Lower leg skin (tissue), 4 donors: ENCODE measurements at regions not wholly inside any gene's neighbourhood (a gene's known extent, or its start where the extent isn't known, plus 50 kb on each side); places are given as distances from the start of the nearest gene placed in this dataset.
"Not testable (repeated sequence)": the region's sequence is repeated elsewhere in the genome, so short reads cannot be mapped to it uniquely, and the experiment has no call there.

ENCODE experiments used
- DNase-seq, 2 donors: peaks; one replicate each; pipeline ENCODE4 v3.0.0-alpha.2; 2019; ENCODE audit warnings: low spot score in 2 of 2
- H3K4me3 ChIP-seq: fragments of 200-600 bp; sonication (generic); 2 replicates; pipeline ENCODE4 v1.5.1; 2017; ENCODE audit warnings: mild to moderate bottlenecking, low read depth; ENCODE audit not compliant: poor library complexity, severe bottlenecking
- CTCF ChIP-seq, 3 donors: fragments of 450-650 bp; IDR thresholded peaks; one replicate each; pipeline ENCODE4 v1.5.1; 2016; ENCODE audit warnings: antibody characterized with exemption in 3 of 3, mild to moderate bottlenecking in 3 of 3, moderate library complexity in 2 of 3
- POLR2A ChIP-seq, 2 donors: fragments of 450-650 bp; IDR thresholded peaks; one replicate each; pipeline ENCODE4 v1.6.1; 2016 to 2017; ENCODE audit warnings: antibody characterized with exemption in 2 of 2, mild to moderate bottlenecking in 1 of 2, moderate library complexity in 1 of 2
- WGBS, 2 donors: methylation state at CpG; one replicate each; pipeline ENCODE4 v1.1.5; 2018; 5-methylcytosine and 5-hydroxymethylcytosine counted together
- intact Hi-C: fragments of 100-400 bp; cut with DNase I; formaldehyde crosslinking; loops from one replicate; pipeline ENCODE4 v1.15.0; 2023; ENCODE audit warnings: low total_unique reads

GRCh38 chr15:77904436-77904821 is 173.1 kb downstream of the TBC1D2B start:
- no peak for TF ChIP-seq CTCF (IDR thresholded peaks at IDR 0.05)
- TF ChIP-seq POLR2A (IDR thresholded peaks at IDR 0.05), result no peak
- H3K4me3 ChIP-seq, result no peak overlapping the region
- 73 to 83% methylated on average over 4 to 5 of the region's 5 CpGs for WGBS, 2 donors
- intact Hi-C loops, result no loop called here
- no peak for DNase-seq

GRCh38 chr15:77903761-77904435 is 173.6 kb downstream of the TBC1D2B start:
- intact Hi-C loops, H3K4me3 ChIP-seq, DNase-seq: not testable (repeated sequence)
- WGBS, 2 donors, result 85 to 89% methylated on average over 27 to 30 of the region's 30 CpGs

- intact Hi-C loops, DNase-seq, H3K4me3 ChIP-seq: not testable (repeated sequence)
- 49 to 52% methylated on average over 12 to 13 of the region's 13 CpGs for WGBS, 2 donors
Observed at GRCh38 chr15:77902921-77903760, 174.4 kb downstream of the TBC1D2B start.

GRCh38 chr15:77901921-77902750 is 175.4 kb downstream of the TBC1D2B start:
- intact Hi-C loops, result no loop called here
- DNase-seq, result no peak

GRCh38 chr15:77901251-77901881 is 176.1 kb downstream of the TBC1D2B start:
- no peak overlapping the region for H3K4me3 ChIP-seq
- DNase-seq, result no peak
- no peak for TF ChIP-seq POLR2A (IDR thresholded peaks at IDR 0.05)
- no peak for TF ChIP-seq CTCF (IDR thresholded peaks at IDR 0.05)
- intact Hi-C loops, result no loop called here
- WGBS, 2 donors, result 89 to 98% methylated on average over 10 to 13 of the region's 18 CpGs

More at GRCh38 chr15:77901921-77902750, 175.4 kb downstream of the TBC1D2B start:
- 81 to 88% methylated on average over 12 to 13 of the region's 13 CpGs for WGBS, 2 donors
- TF ChIP-seq CTCF (IDR thresholded peaks at IDR 0.05), result no peak
- no peak for TF ChIP-seq POLR2A (IDR thresholded peaks at IDR 0.05)
- no peak overlapping the region for H3K4me3 ChIP-seq

- intact Hi-C loops, H3K4me3 ChIP-seq, DNase-seq: not testable (repeated sequence)
- 79 to 82% methylated on average over 24 of the region's 24 CpGs for WGBS, 2 donors
Observed at GRCh38 chr15:77900331-77900963, 177.1 kb downstream of the TBC1D2B start.

- intact Hi-C loops, DNase-seq, H3K4me3 ChIP-seq: not testable (repeated sequence)
- WGBS, 2 donors, result 91 to 95% methylated on average over 5 to 8 of the region's 8 CpGs
Observed at GRCh38 chr15:77899776-77900175, 177.7 kb downstream of the TBC1D2B start.
